AG20443 (cell line): ENCODE measurements at regions not wholly inside any gene's neighbourhood (a gene's known extent, or its start where the extent isn't known, plus 50 kb on each side); places are given as distances from the start of the nearest gene placed in this dataset.

Experiments
- DNase-seq: peaks from one replicate; pipeline ENCODE4 v3.0.0; 2012; ENCODE audit warnings: low spot score, mixed read lengths

DNA sequence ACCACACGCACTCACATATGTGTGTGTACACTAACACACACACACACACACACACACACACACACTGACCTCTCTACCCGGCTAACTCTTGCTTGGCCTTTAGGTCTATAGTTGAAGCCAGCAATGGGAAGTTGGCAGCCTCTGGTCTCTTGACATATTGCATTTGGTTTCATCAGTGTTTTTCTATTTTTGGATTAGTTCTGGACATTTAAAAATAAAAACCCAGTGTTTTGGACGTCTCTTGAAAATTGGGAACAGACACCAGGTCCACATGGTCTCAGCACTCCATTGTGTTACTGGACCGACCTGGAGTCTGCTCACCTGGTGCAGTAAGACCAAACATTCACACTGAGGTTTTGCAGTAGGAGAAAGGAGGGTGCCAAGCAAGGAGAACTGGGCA is 50.4 kb upstream of the AFF3 start:
- DNase-seq: no peak

DNA sequence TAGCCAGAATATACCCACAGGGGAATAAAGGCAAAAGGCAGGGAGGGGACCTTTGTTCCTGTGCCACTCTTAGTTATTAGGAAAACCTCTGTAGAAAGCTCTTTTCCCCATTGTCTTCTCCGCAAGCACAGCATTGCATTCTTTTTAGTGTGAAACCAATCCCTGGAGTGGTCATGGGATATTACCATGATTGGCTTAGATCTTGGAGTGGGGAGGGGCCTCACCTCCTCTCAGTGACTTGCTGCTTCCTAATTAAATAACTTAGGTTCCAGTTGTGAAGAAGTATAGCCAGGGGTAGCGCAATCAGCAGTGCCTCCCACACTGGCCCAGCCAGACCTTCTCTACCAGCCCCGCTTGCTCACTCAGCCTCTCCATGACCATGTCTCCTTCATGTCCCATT is 49.9 kb upstream of the AFF3 start:
- no peak for DNase-seq
